Testis (tissue), 2 donors: ENCODE measurements at regions not wholly inside any gene's neighbourhood (a gene's known extent, or its start where the extent isn't known, plus 50 kb on each side); places are given as distances from the start of the nearest gene placed in this dataset.

ENCODE experiments used
- DNase-seq: peaks from one replicate; pipeline ENCODE4 v3.0.0-alpha.2; 2019
- H3K27ac ChIP-seq, 2 donors: fragments of 200-600 bp; sonication (generic); one replicate each; pipeline ENCODE4 v1.5.1; 2019
- H3K27me3 ChIP-seq: fragments of 200-600 bp; sonication (generic); one replicate; pipeline ENCODE4 v1.5.1; 2019
- H3K36me3 ChIP-seq: fragments of 200-600 bp; sonication (generic); one replicate; pipeline ENCODE4 v1.5.1; 2017; ENCODE audit warnings: low read depth; ENCODE audit errors: missing control alignments
- H3K4me1 ChIP-seq: fragments of 200-600 bp; sonication (generic); one replicate; pipeline ENCODE4 v1.5.1; 2019
- H3K4me3 ChIP-seq, 2 donors: fragments of 200-600 bp; sonication (generic); one replicate each; pipeline ENCODE4 v1.5.1; 2017 to 2019
- H3K9me3 ChIP-seq: fragments of 200-600 bp; sonication (generic); one replicate; pipeline ENCODE4 v1.5.1; 2017
- CTCF ChIP-seq, 3 experiments: fragments of 450-650 bp in 2 of 3; fragments of 200-600 bp in 1 of 3; sonication (generic) in 1 of 3; IDR thresholded peaks; one replicate each; pipeline ENCODE4 v1.5.1; 2016 to 2019; ENCODE audit warnings: antibody characterized with exemption in 3 of 3, mild to moderate bottlenecking in 2 of 3, moderate library complexity in 1 of 3
- POLR2A ChIP-seq: fragments of 450-650 bp; IDR thresholded peaks from one replicate; pipeline ENCODE4 v1.6.1; 2017; ENCODE audit warnings: antibody characterized with exemption, mild to moderate bottlenecking, moderate library complexity
- WGBS, 2 donors: methylation state at CpG; one replicate each; pipeline ENCODE4 v1.1.5; 2018; 5-methylcytosine and 5-hydroxymethylcytosine counted together
- intact Hi-C: fragments of 100-400 bp; cut with DNase I; formaldehyde crosslinking; loops from one replicate; pipeline ENCODE4 v1.15.1; 2023; ENCODE audit warnings: low total_unique reads

GRCh38 chr10:130691776-130692175 lies 555.6 kb downstream of the GLRX3 start:
- H3K27me3 ChIP-seq, result no peaks in the 10 kb centered on the region
- H3K4me3 ChIP-seq, result no peak overlapping the region
- DNase-seq, result no peak
- H3K36me3 ChIP-seq, result no peaks in the 10 kb centered on the region
- no peak overlapping the region for H3K27ac ChIP-seq
- intact Hi-C loops, result no loop called here
- no peaks in the 10 kb centered on the region for H3K4me1 ChIP-seq
- 63 to 78% methylated on average over 3 of the region's 3 CpGs for WGBS, 2 donors
- TF ChIP-seq CTCF (IDR thresholded peaks at IDR 0.05), result no peak
- no peak for TF ChIP-seq POLR2A
- no peaks in the 10 kb centered on the region for H3K9me3 ChIP-seq

- Histone ChIP-seq H3K36me3 (no peaks in the 10 kb centered on the region), H3K9me3 (no peaks in the 10 kb centered on the region), H3K4me3 (no peak overlapping the region), H3K27me3 (no peaks in the 10 kb centered on the region), H3K27ac (no peak overlapping the region), H3K4me1 (no peaks in the 10 kb centered on the region)
- no peak for DNase-seq
- intact Hi-C loops, result no loop called here
- 83 to 90% methylated on average over 9 of the region's 9 CpGs for WGBS, 2 donors
- TF ChIP-seq CTCF (IDR thresholded peaks at IDR 0.05), result no peak
- TF ChIP-seq POLR2A, result no peak
Measured at GRCh38 chr10:130696870-130697269, 560.7 kb downstream of the GLRX3 start.

- H3K36me3 ChIP-seq, result no peaks in the 10 kb centered on the region
- H3K9me3 ChIP-seq, result no peaks in the 10 kb centered on the region
- no peak overlapping the region for H3K4me3 ChIP-seq
- DNase-seq, result no peak
- H3K4me1 ChIP-seq, result peaks cover 6% of the 10 kb centered on the region
- intact Hi-C loops, result no loop called here
- H3K27me3 ChIP-seq, result no peaks in the 10 kb centered on the region
- TF ChIP-seq POLR2A (no peak), CTCF (IDR thresholded peaks at IDR 0.05) (no peak)
- no peak overlapping the region for H3K27ac ChIP-seq
- WGBS, 2 donors, result 91 to 95% methylated on average over 6 to 7 of the region's 7 CpGs
Measured at GRCh38 chr10:130707389-130707979, 571.3 kb downstream of the GLRX3 start.

GRCh38 chr10:130708465-130709070 lies 572.4 kb downstream of the GLRX3 start:
- WGBS, 2 donors, result 73 to 83% methylated on average over 13 to 18 of the region's 18 CpGs
- Histone ChIP-seq H3K27ac (no peak overlapping the region), H3K4me3 (no peak overlapping the region), H3K4me1 (peaks cover 6% of the 10 kb centered on the region), H3K27me3 (no peaks in the 10 kb centered on the region), H3K9me3 (no peaks in the 10 kb centered on the region), H3K36me3 (no peaks in the 10 kb centered on the region)
- intact Hi-C loops, result no loop called here
- DNase-seq, result no peak
- TF ChIP-seq CTCF (IDR thresholded peaks at IDR 0.05) (no peak), POLR2A (no peak)

GRCh38 chr10:130709415-130709814 lies 573.2 kb downstream of the GLRX3 start:
- no peaks in the 10 kb centered on the region for H3K9me3 ChIP-seq
- H3K27ac ChIP-seq, result no peak overlapping the region
- intact Hi-C loops, result no loop called here
- H3K4me3 ChIP-seq, result no peak overlapping the region
- no peaks in the 10 kb centered on the region for H3K27me3 ChIP-seq
- H3K4me1 ChIP-seq, result peaks cover 6% of the 10 kb centered on the region
- TF ChIP-seq POLR2A (no peak), CTCF (IDR thresholded peaks at IDR 0.05) (no peak)
- no peaks in the 10 kb centered on the region for H3K36me3 ChIP-seq
- 87 to 90% methylated on average over 2 of the region's 2 CpGs for WGBS, 2 donors
- no peak for DNase-seq
